BLaER1 (cell line): ENCODE measurements at regions not wholly inside any gene's neighbourhood (a gene's known extent, or its start where the extent isn't known, plus 50 kb on each side); places are given as distances from the start of the nearest gene placed in this dataset.

ENCODE experiments used
- H3K27ac ChIP-seq: shearing (Covaris generic); formaldehyde crosslinking; 2 replicates; pipeline ENCODE4 v1.8.1; 2022
- H3K27me3 ChIP-seq: shearing (Covaris generic); formaldehyde crosslinking; 2 replicates; pipeline ENCODE4 v1.8.1; 2022
- H3K36me3 ChIP-seq: shearing (Covaris generic); formaldehyde crosslinking; 2 replicates; pipeline ENCODE4 v1.8.1; 2022
- H3K4me1 ChIP-seq: shearing (Covaris generic); formaldehyde crosslinking; 2 replicates; pipeline ENCODE4 v1.8.1; 2022
- H3K4me2 ChIP-seq: shearing (Covaris generic); formaldehyde crosslinking; 2 replicates; pipeline ENCODE4 v1.8.1; 2022
- H3K4me3 ChIP-seq: shearing (Covaris generic); formaldehyde crosslinking; 2 replicates; pipeline ENCODE4 v1.8.1; 2022
- H3K9ac ChIP-seq: shearing (Covaris generic); formaldehyde crosslinking; 2 replicates; pipeline ENCODE4 v1.8.1; 2022
- H3K9me3 ChIP-seq: shearing (Covaris generic); formaldehyde crosslinking; 2 replicates; pipeline ENCODE4 v1.8.1; 2022
- H4K20me1 ChIP-seq: shearing (Covaris generic); formaldehyde crosslinking; 2 replicates; pipeline ENCODE4 v1.8.1; 2022
- Cebpa-rat ChIP-seq: shearing (Covaris generic); IDR thresholded peaks from 2 replicates; pipeline ENCODE4 v1.8.1; 2022

DNA sequence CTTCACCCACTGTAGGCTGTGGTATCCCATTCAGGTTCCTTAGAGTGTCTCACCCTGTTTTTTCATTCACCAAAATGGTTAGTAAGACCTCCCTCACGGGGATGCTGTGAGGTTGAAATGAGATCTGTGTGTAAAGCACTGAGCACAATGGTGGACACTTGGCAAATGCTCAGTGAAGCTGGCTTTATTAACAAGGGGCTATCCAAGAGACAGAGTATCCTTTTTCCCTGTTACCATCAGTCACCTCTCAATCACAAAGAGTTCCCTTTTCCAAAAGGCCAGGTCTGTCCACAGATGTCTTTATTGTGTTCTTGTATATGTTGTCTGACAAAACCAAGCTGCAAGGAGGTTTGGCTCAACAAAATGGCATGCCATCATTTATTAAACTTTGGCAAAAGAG lies 138.9 kb upstream of the RARB start:
- no peaks in the 10 kb centered on the region for H3K27me3 ChIP-seq
- no peak overlapping the region for H3K4me3 ChIP-seq
- no peak overlapping the region for H3K27ac ChIP-seq

DNA sequence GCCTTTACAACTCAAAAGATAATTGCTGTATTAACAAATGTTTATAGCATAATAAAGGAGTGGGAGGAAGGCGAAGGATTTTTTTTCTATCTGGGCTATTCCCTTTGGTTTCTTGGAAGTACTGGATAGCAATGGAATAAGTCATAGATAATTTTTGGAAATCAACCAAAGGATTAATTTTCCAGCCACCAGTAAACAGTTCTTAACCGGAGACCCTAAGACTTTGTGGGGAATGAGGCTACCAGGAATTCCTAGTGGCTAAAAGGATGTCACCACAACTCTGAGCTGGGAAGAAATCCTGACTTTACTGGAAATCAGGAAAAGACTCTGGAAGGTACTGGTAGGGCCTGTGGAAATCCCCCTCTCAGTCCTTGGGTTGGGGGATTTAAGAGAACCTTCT lies 138.4 kb upstream of the RARB start:
- Histone ChIP-seq H3K27ac (no peak overlapping the region), H4K20me1 (no peaks in the 10 kb centered on the region), H3K4me1 (peaks cover 6% of the 10 kb centered on the region), H3K27me3 (no peaks in the 10 kb centered on the region), H3K9me3 (no peaks in the 10 kb centered on the region), H3K4me3 (no peak overlapping the region), H3K9ac (no peak overlapping the region), H3K36me3 (no peaks in the 10 kb centered on the region), H3K4me2 (no peak overlapping the region)
- no peak for TF ChIP-seq Cebpa-rat

More for the DNA sequence above, 138.9 kb upstream of the RARB start:
- peaks cover 1% of the 10 kb centered on the region for H3K4me1 ChIP-seq
- no peak for TF ChIP-seq Cebpa-rat
- no peaks in the 10 kb centered on the region for H3K36me3 ChIP-seq
- no peaks in the 10 kb centered on the region for H4K20me1 ChIP-seq
- no peak overlapping the region for H3K9ac ChIP-seq
- H3K4me2 ChIP-seq: no peak overlapping the region
- H3K9me3 ChIP-seq: no peaks in the 10 kb centered on the region

DNA sequence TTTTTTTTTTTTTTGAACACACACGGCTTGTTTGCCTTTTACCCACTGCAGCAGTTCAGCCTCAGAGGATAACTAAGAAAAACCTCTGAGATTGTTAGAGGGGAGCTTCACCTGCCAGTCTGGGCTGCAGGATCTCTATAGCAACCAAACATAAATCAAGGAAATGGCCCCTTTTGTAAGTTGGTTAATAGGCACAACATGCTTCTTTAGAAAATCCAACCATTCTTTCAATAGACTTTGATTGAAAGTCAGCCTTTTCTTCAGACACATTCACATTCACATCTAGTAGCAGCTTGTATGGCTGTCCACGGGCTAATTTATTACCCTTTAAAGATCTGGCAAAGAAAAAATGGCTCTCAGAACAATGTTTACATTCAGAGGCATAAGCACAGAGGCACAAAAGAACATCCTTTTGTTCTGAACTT lies 136.6 kb upstream of the RARB start:
- H3K27ac ChIP-seq: no peak overlapping the region
- no peak for TF ChIP-seq Cebpa-rat
- H3K4me3 ChIP-seq: no peak overlapping the region
- no peaks in the 10 kb centered on the region for H4K20me1 ChIP-seq
- no peak overlapping the region for H3K9ac ChIP-seq
- peaks cover 8% of the 10 kb centered on the region for H3K4me1 ChIP-seq
- no peaks in the 10 kb centered on the region for H3K27me3 ChIP-seq
- H3K4me2 ChIP-seq: no peak overlapping the region
- no peaks in the 10 kb centered on the region for H3K36me3 ChIP-seq
- H3K9me3 ChIP-seq: no peaks in the 10 kb centered on the region

DNA sequence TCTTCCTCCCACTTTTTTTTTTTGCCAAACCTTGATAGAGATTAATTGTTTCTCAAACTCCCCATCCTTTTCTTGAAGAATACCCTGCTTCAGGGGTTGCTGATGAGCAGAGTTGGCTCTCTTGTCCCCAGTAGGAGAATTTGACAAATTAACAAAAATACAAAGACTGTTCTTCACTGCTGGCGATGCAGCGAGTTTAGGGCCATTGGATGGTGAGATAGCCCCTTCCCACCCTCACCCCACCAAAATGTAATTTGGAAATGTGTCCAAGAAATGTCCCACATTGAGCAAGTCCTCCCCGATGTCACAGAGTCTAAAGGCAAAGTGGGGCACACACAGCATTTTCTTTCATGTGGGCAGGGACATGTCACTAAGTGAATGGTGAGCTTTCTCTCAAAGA lies 136.0 kb upstream of the RARB start:
- no peak overlapping the region for H3K4me2 ChIP-seq

DNA sequence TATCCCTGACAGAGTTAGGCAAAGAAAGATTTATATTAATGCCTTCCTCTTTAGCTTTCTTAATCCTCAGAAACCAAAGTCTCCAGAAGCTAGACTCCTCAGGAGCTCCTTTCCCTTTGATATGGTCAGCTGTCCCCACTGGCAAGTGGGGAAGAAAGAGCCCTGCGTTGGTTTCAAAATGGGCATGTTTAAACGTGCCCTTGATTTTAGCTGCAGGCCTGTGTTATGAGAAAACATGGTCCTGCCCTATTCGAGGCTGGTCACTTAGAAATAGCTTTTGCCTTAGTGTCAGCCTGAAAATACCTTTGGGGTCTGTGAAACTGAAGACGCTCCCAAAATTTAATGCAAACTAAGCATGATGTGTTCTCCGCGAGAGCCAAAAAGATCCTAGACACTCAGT lies 135.5 kb upstream of the RARB start:
- Histone ChIP-seq H3K4me3 (no peak overlapping the region), H3K36me3 (no peaks in the 10 kb centered on the region), H4K20me1 (no peaks in the 10 kb centered on the region), H3K27me3 (no peaks in the 10 kb centered on the region), H3K27ac (no peak overlapping the region), H3K9me3 (no peaks in the 10 kb centered on the region), H3K9ac (no peak overlapping the region), H3K4me2 (no peak overlapping the region), H3K4me1 (peaks cover 8% of the 10 kb centered on the region)
- TF ChIP-seq Cebpa-rat: no peak

More for the DNA sequence above, 136.0 kb upstream of the RARB start:
- Histone ChIP-seq H3K9me3 (no peaks in the 10 kb centered on the region), H3K4me3 (no peak overlapping the region), H3K9ac (no peak overlapping the region), H3K36me3 (no peaks in the 10 kb centered on the region), H4K20me1 (no peaks in the 10 kb centered on the region), H3K4me1 (peaks cover 8% of the 10 kb centered on the region), H3K27ac (no peak overlapping the region), H3K27me3 (no peaks in the 10 kb centered on the region)
- TF ChIP-seq Cebpa-rat: no peak

DNA sequence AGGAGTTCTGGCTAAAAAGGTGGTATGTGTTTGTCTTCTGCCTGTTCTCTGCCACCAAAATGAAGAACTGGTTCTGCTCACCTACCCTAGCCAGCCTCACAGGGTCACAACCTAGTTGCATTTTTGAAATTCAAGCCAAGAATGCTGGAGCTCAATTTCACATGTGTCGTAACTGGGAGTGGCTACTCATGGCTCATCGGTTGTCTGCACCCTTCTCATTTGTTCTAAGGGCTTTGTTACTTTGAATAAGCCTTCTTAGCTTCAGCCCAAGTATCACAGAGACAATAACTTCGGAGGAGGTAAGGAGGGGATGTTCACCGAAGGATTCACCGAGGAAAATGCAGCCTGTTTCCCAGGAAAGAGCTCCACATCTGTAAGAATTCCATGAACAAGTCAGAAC lies 134.3 kb upstream of the RARB start:
- Histone ChIP-seq H3K4me3 (no peak overlapping the region), H3K27me3 (no peaks in the 10 kb centered on the region), H3K4me2 (0 out of 2 replicates have a peak overlapping the region, but pooled peaks have one; percentile 49), H3K27ac (no peak overlapping the region), H3K4me1 (peaks cover 14% of the 10 kb centered on the region), H3K9me3 (no peaks in the 10 kb centered on the region), H3K9ac (no peak overlapping the region), H4K20me1 (no peaks in the 10 kb centered on the region), H3K36me3 (no peaks in the 10 kb centered on the region)
- TF ChIP-seq Cebpa-rat: no peak

DNA sequence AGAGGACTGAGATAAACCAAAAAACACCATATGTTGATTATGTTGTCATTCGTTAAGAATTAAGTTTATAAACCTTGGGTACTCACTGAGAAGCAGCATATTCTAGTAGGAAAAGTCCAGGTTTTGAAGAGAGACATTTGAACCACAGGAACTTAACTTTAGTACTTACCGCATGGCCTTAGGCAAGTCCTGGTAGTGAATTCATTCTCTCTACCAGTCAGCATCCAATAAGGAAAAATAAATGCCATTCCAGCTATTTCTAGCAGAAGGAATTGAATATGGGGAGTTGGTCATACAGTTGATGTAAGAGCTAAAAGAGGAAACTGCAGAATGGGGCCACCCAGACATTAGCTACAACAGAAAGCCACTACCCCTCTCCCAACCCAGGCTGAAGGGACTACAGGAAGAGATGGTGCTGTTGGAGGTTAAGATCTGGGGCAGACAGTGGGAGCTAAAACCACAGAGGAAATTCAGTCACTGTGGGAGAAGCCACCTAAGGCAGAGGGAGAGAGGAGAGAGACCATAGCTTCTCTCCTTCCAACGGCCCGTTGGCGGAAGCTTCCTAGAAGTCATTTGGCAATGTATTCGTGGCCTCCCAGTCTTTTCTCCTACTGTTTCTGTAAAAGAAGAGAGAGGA lies 133.8 kb upstream of the RARB start:
- Histone ChIP-seq H3K27ac (no peak overlapping the region), H3K36me3 (no peaks in the 10 kb centered on the region), H3K4me1 (peaks cover 14% of the 10 kb centered on the region), H3K9ac (no peak overlapping the region), H3K4me2 (peak overlapping the region; percentile 49), H3K27me3 (no peaks in the 10 kb centered on the region), H4K20me1 (no peaks in the 10 kb centered on the region), H3K9me3 (no peaks in the 10 kb centered on the region), H3K4me3 (no peak overlapping the region)
- TF ChIP-seq Cebpa-rat: no peak

DNA sequence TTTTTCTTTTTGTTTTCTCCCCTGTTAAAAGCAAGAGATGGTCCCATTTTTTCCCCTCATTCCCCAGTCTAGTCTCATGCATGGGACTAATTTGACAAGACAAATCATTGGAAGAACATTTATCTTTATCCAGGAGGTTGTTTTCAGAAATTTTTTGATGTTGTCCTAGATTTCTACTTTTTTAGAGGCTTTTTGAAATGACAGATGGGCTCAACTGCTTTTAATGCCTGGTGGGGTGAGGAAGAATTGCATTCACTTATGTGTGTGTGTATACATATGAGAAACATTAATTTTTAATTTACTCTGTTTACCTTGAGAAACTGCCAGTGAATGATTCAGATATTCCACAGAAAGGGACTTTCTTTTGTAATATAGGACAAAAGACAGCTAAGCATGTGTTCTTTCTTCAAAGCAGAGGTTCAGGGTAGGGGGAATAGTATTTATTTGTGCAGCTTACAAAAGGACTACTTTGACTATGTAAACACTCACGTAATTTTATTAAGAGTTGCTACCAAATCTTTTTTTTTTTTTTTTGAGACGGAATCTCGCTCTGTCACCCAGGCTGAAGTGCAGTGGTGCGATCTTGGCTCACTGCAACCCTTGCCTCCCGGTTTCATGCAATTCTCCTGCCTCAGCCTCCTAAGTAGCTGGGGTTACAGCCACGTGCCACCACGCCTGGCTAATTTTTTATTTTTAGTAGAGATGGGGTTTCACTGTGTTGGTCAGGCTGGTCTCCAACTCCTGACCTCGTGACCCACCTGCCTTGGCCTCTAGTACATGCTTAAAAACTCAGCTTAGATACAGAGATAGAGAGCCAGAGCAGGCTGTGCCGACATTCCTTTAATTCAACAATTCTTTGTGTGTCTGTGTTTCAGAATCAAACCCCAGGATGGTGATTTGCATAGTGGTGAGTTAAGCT lies 130.1 kb upstream of the RARB start:
- peaks cover 14% of the 10 kb centered on the region for H3K4me1 ChIP-seq
- no peak overlapping the region for H3K9ac ChIP-seq
- no peaks in the 10 kb centered on the region for H3K9me3 ChIP-seq
- H3K27ac ChIP-seq: no peak overlapping the region
- peak overlapping the region; percentile 35 for H3K4me2 ChIP-seq
- H4K20me1 ChIP-seq: no peaks in the 10 kb centered on the region
- H3K4me3 ChIP-seq: no peak overlapping the region
- H3K27me3 ChIP-seq: no peaks in the 10 kb centered on the region
- H3K36me3 ChIP-seq: no peaks in the 10 kb centered on the region
- no peak for TF ChIP-seq Cebpa-rat

DNA sequence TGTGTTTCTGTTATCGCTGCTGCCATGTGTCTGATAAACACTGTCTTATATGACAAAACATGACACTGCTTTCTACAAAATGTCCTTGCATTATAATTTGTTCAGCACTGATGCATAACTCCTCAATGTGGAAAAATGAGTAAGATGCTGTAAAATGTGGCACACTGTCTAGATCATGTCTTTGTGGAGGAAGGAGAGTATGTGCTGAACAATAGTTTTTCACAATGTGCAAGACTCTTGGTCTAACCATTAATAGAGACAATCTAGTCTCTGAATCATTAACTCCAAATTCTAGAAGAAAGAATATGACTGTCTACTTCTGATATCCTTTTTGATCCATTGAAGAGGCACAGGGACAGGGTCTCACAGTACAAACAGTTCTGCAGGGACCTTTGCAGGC lies 127.9 kb upstream of the RARB start:
- Histone ChIP-seq H3K4me2 (no peak overlapping the region), H3K4me1 (peaks cover 6% of the 10 kb centered on the region), H3K9ac (no peak overlapping the region), H3K9me3 (no peaks in the 10 kb centered on the region), H3K4me3 (no peak overlapping the region), H3K27me3 (no peaks in the 10 kb centered on the region), H3K27ac (no peak overlapping the region), H3K36me3 (no peaks in the 10 kb centered on the region), H4K20me1 (no peaks in the 10 kb centered on the region)
- TF ChIP-seq Cebpa-rat: no peak

DNA sequence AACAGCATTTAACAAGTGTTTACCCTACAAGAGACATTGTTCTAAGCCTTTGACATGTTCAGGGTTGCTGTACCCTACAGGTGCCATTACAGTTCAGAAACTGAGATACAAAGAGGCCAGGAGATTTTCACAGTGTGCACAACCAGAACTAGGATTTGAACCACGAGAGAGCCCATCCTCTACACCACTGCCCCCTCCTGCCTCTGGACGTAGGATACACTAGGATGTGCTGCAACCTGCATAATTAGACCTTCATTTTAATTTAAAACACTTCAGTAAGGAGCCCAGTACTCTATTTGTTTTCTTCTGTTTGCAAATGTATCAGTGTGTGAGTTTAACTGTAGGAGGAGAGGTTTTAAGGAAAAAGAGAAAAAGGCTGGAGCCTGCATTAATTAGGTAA lies 123.1 kb upstream of the RARB start:
- Histone ChIP-seq H3K9me3 (no peaks in the 10 kb centered on the region), H3K27ac (no peak overlapping the region), H3K9ac (no peak overlapping the region), H3K4me3 (no peak overlapping the region), H3K27me3 (no peaks in the 10 kb centered on the region), H3K4me1 (no peaks in the 10 kb centered on the region), H3K36me3 (no peaks in the 10 kb centered on the region), H4K20me1 (no peaks in the 10 kb centered on the region), H3K4me2 (no peak overlapping the region)
- no peak for TF ChIP-seq Cebpa-rat
